Esophagus muscularis mucosa (tissue), 4 donors: ENCODE measurements at regions not wholly inside any gene's neighbourhood (a gene's known extent, or its start where the extent isn't known, plus 50 kb on each side); places are given as distances from the start of the nearest gene placed in this dataset.
"Not testable (repeated sequence)": the region's sequence is repeated elsewhere in the genome, so short reads cannot be mapped to it uniquely, and the experiment has no call there.

Experiments used
- DNase-seq: peaks from one replicate; pipeline ENCODE4 v3.0.0-alpha.2; 2017; ENCODE audit errors: extremely low spot score
- H3K27ac ChIP-seq, 4 donors: fragments of 200-600 bp; sonication (generic); replicated peaks in 1 of 4; 1 replicate in 3 of 4; 2 replicates in 1 of 4; pipeline ENCODE4 v1.5.1; 2016 to 2019; ENCODE audit warnings: mild to moderate bottlenecking in 1 of 4
- H3K27me3 ChIP-seq, 4 donors: fragments of 200-600 bp; sonication (generic); one replicate each; pipeline versions ENCODE4 v1.5.1 to v1.6.0; 2016 to 2019
- H3K36me3 ChIP-seq, 4 donors: fragments of 200-600 bp; sonication (generic); one replicate each; pipeline ENCODE4 v1.5.1; 2016 to 2019
- H3K4me1 ChIP-seq, 4 donors: fragments of 200-600 bp; sonication (generic); one replicate each; pipeline ENCODE4 v1.5.1; 2016 to 2019
- H3K4me3 ChIP-seq, 4 donors: fragments of 200-600 bp; sonication (generic); 1 replicate in 2 of 4; 2 replicates in 2 of 4; pipeline ENCODE4 v1.5.1; 2016 to 2019; ENCODE audit warnings: mild to moderate bottlenecking in 4 of 4, moderate library complexity in 1 of 4
- H3K9me3 ChIP-seq, 4 donors: fragments of 200-600 bp; sonication (generic); 1 replicate in 3 of 4; 2 replicates in 1 of 4; pipeline ENCODE4 v1.5.1; 2016 to 2019
- EP300 ChIP-seq: sonication (generic); formaldehyde crosslinking; IDR thresholded peaks from one replicate; pipeline ENCODE4 v1.6.1; 2017; ENCODE audit warnings: antibody characterized with exemption
- POLR2A ChIP-seq: fragments of 450-650 bp; IDR thresholded peaks from one replicate; pipeline ENCODE4 v1.6.1; 2017; ENCODE audit warnings: antibody characterized with exemption, moderate library complexity, mild to moderate bottlenecking, low read depth
- POLR2AphosphoS5 ChIP-seq, 2 donors: sonication (generic); formaldehyde crosslinking; IDR thresholded peaks; one replicate each; pipeline ENCODE4 v1.6.1; 2017; ENCODE audit warnings: antibody characterized with exemption in 2 of 2
- WGBS: methylation state at CpG from one replicate; pipeline ENCODE4 v1.1.5; 2018; 5-methylcytosine and 5-hydroxymethylcytosine counted together
- intact Hi-C: fragments of 100-400 bp; cut with DNase I; formaldehyde crosslinking; loops from one replicate; pipeline ENCODE4 v1.15.1; 2023
- TF ChIP-seq, protein P1 (sequence below), 3 experiments: fragments of 200-600 bp in 2 of 3; fragments of 450-650 bp in 1 of 3; sonication (generic) in 2 of 3; IDR thresholded peaks; one replicate each; pipeline ENCODE4 v1.5.1; 2017 to 2019; ENCODE audit warnings: antibody characterized with exemption in 3 of 3, mild to moderate bottlenecking in 2 of 3, moderate library complexity in 1 of 3

DNA sequence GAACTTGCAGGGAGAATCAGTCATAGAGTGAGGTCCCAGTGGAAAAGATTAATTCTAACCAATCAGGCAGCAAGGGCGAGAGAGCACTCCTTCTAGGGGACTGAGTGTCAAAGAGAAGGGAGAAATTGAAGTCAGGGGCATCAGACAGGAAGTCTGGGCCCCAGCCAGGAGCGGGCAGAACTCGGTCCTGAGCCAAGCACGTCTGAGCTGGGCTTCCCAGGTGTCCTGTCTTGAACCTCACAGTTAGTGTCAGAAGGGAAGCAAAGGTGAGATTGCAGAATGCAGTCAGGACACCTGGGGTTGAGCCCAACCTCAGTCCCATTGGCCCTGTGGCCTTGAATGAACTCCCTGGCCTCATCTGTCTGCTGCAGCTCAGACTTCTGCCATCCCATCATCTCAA, 220.9 kb downstream of the SMAD2 start:
- intact Hi-C loops, result no loop called here
- no peaks in the 10 kb centered on the region for H3K9me3 ChIP-seq
- TF ChIP-seq POLR2AphosphoS5 (IDR thresholded peaks at IDR 0.05) (no peak), POLR2A (no peak), EP300 (no peak)
- TF ChIP-seq, protein P1, sequence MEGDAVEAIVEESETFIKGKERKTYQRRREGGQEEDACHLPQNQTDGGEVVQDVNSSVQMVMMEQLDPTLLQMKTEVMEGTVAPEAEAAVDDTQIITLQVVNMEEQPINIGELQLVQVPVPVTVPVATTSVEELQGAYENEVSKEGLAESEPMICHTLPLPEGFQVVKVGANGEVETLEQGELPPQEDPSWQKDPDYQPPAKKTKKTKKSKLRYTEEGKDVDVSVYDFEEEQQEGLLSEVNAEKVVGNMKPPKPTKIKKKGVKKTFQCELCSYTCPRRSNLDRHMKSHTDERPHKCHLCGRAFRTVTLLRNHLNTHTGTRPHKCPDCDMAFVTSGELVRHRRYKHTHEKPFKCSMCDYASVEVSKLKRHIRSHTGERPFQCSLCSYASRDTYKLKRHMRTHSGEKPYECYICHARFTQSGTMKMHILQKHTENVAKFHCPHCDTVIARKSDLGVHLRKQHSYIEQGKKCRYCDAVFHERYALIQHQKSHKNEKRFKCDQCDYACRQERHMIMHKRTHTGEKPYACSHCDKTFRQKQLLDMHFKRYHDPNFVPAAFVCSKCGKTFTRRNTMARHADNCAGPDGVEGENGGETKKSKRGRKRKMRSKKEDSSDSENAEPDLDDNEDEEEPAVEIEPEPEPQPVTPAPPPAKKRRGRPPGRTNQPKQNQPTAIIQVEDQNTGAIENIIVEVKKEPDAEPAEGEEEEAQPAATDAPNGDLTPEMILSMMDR (IDR thresholded peaks at IDR 0.05), result no peak
- H3K36me3 ChIP-seq, result no peaks in the 10 kb centered on the region
- H3K4me1 ChIP-seq, result no peaks in the 10 kb centered on the region
- peaks cover 0 to under 1% (median 0%) of the 10 kb centered on the region in 4 donors for H3K27me3 ChIP-seq
- WGBS, result 60% methylated on average over 4 of the region's 4 CpGs
- no peak for DNase-seq
- no peak overlapping the region for H3K4me3 ChIP-seq
- no peak overlapping the region for H3K27ac ChIP-seq

DNA sequence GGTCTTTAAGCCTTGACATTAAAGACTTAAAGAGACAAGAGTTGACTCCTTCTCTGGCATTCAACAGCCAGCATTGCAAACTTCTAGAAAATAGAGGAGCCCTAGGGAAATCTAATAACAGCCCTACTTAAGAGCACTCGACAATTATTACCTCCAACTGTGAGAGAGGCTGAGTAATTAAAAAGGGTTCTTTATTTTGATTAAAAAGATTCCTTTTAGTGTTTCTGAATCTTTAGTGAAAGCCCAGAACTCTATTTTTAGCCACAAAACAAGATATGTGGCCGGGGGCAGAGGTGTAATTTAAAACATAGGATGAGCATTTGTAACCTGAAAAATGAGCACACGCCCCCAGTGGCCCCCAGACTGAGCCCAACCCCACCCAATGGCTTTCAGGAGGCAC, 222.3 kb downstream of the SMAD2 start:
- no peak for DNase-seq
- H3K9me3 ChIP-seq, result no peaks in the 10 kb centered on the region
- H3K27me3 ChIP-seq, result peaks cover 0 to 3% (median 0%) of the 10 kb centered on the region in 4 donors
- WGBS, result 48% methylated on average over 3 of the region's 3 CpGs
- H3K36me3 ChIP-seq, result no peaks in the 10 kb centered on the region
- H3K4me1 ChIP-seq, result no peaks in the 10 kb centered on the region
- TF ChIP-seq POLR2AphosphoS5 (IDR thresholded peaks at IDR 0.05) (no peak), EP300 (no peak), POLR2A (no peak)
- TF ChIP-seq, protein P1 (IDR thresholded peaks at IDR 0.05), result no peak
- no peak overlapping the region for H3K4me3 ChIP-seq
- intact Hi-C loops, result no loop called here
- no peak overlapping the region for H3K27ac ChIP-seq

DNA sequence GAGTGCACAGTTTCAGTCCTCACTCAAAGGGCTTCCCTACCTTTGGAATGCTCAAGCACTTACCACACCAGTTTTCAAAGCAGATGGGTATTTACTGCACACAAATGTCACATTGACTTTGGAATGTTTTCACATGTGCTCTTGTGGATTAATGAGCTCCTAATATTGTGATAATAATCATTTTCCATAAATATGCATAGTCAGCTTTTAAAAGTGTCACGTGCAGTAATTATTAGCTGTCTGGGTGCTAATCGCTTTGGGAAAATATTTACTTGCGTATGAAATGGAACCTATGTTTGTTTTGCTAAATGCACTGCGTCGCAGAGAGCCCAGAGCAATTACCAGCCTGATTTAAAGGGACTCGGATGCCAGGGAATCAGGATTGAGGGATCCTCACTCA, 229.3 kb downstream of the SMAD2 start:
- H3K27me3 ChIP-seq, result peaks cover 0 to 15% (median 0%) of the 10 kb centered on the region in 4 donors
- WGBS, result 86% methylated on average over 6 of the region's 6 CpGs
- no peaks in the 10 kb centered on the region for H3K4me1 ChIP-seq
- no peak overlapping the region for H3K27ac ChIP-seq
- no peaks in the 10 kb centered on the region for H3K36me3 ChIP-seq
- TF ChIP-seq, protein P1 (IDR thresholded peaks at IDR 0.05), result no peak
- TF ChIP-seq POLR2A (no peak), EP300 (no peak), POLR2AphosphoS5 (IDR thresholded peaks at IDR 0.05) (no peak)
- DNase-seq, result no peak
- no peaks in the 10 kb centered on the region for H3K9me3 ChIP-seq
- no peak overlapping the region for H3K4me3 ChIP-seq
- intact Hi-C loops, result no loop called here

DNA sequence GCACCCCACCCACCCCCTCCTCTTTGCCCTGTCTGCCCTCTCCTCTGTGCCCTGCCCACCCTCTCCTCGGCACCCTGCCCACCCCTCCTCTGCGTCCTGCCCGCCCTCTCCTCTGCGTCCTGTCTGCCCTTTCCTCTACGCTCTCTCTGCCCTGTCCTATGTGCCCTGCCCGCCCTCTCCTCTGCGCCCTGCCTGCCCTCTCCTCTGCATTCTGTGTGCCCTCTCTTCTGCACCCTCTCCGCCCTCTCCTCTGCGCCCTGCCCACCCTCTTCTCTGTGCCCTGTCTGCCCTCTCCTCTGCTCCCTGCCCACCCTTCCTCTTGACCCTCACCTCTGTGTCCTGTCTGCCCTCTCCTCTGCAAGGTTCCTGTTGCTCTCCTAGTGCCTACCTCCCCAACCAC, 233.6 kb downstream of the SMAD2 start:
- Histone ChIP-seq H3K4me3 (no peak overlapping the region), H3K36me3 (no peaks in the 10 kb centered on the region), H3K4me1 (no peaks in the 10 kb centered on the region), H3K27ac (no peak overlapping the region), H3K9me3 (no peaks in the 10 kb centered on the region), H3K27me3 (peaks cover 0 to 12% (median 0%) of the 10 kb centered on the region in 4 donors)
- intact Hi-C loops, result no loop called here
- WGBS, result 84% methylated on average over 9 of the region's 9 CpGs
- DNase-seq, result no peak
- TF ChIP-seq POLR2AphosphoS5 (IDR thresholded peaks at IDR 0.05) (no peak), EP300 (no peak), POLR2A (no peak)
- TF ChIP-seq, protein P1 (IDR thresholded peaks at IDR 0.05), result no peak

DNA sequence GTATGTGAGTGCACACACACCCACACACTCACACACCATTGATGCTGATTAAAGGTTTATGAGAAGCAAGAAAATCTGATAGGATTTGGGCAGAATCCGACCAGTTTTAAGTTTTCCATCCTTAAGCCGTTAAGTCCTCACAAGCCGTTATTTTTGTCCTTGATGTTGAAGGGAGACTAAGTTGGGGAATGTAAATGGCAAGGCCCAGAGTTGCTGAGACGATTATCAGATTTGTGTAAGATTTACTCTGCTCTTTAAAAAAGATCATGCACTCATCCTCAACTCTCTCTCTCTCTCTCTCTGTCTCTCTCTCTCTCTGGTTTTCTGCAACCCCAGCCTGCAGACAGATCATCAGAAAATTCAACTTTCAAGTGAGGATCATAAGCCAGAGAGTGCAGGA, 238.8 kb downstream of the SMAD2 start:
- no peaks in the 10 kb centered on the region for H3K4me1 ChIP-seq
- intact Hi-C loops, result no loop called here
- no peaks in the 10 kb centered on the region for H3K9me3 ChIP-seq
- 83% methylated on average over 4 of the region's 4 CpGs for WGBS
- H3K4me3 ChIP-seq, result no peak overlapping the region
- no peak for DNase-seq
- H3K27ac ChIP-seq, result no peak overlapping the region
- H3K27me3 ChIP-seq, result peaks cover 0 to under 1% (median 0%) of the 10 kb centered on the region in 4 donors
- TF ChIP-seq, protein P1 (IDR thresholded peaks at IDR 0.05), result no peak
- TF ChIP-seq EP300 (no peak), POLR2AphosphoS5 (IDR thresholded peaks at IDR 0.05) (no peak), POLR2A (no peak)
- H3K36me3 ChIP-seq, result no peaks in the 10 kb centered on the region

DNA sequence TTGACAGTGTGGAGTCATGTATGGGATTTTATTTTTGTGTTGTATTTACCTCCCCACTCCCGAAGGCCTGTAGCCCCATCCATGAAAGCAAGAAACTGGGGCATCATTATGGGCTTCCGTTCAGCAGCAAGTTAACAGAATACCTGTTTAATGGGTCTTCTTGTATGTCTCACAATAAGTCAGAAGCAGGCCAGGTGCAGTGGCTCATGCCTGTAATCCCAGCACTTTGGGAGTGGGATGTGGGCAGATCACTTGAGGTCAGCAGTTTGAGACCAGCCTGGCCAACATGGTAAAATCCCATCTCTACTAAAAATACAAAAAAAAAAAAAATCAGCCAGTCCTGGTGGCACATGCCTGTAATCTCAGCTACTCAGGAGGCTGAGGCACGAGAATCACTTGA, 239.7 kb downstream of the SMAD2 start:
- H3K27me3 ChIP-seq, H3K36me3 ChIP-seq, DNase-seq, H3K27ac ChIP-seq, intact Hi-C loops, H3K9me3 ChIP-seq, H3K4me3 ChIP-seq, H3K4me1 ChIP-seq: not testable (repeated sequence)
- 83% methylated on average over 3 of the region's 3 CpGs for WGBS
